SH-SY5Y (cell line): ENCODE measurements at regions not wholly inside any gene's neighbourhood (a gene's known extent, or its start where the extent isn't known, plus 50 kb on each side); places are given as distances from the start of the nearest gene placed in this dataset.

Source experiments
- GATA2 ChIP-seq: IDR thresholded peaks from 2 replicates; pipeline ENCODE4 v1.6.1; 2011; ENCODE audit warnings: mild to moderate bottlenecking, low read depth, low read length
- GATA3 ChIP-seq: IDR thresholded peaks from 2 replicates; pipeline ENCODE4 v1.6.1; 2011; ENCODE audit warnings: low read depth, mild to moderate bottlenecking, low read length, moderate library complexity

- TF ChIP-seq GATA2 (no peak), GATA3 (no peak)
Observed at GRCh38 chr18:38635709-38636430, 1070.3 kb upstream of the CELF4 start.
